ENCODE measurements at regions not wholly inside any gene's neighbourhood (a gene's known extent, or its start where the extent isn't known, plus 50 kb on each side); places are given as distances from the start of the nearest gene placed in this dataset.
A peak's percentile ranks its signal among the peaks of the same experiment; 100 is the strongest.

- no peak for DNase-seq
Measured at GRCh38 chr4:23741681-23742191, 148.1 kb downstream of the PPARGC1A start.

- no peak for DNase-seq
Measured at GRCh38 chr4:23737571-23737970, 152.3 kb downstream of the PPARGC1A start.

GRCh38 chr4:23736466-23736865 lies 153.4 kb downstream of the PPARGC1A start:
- no peak for DNase-seq

GRCh38 chr4:23734000-23734399 lies 155.8 kb downstream of the PPARGC1A start:
- DNase-seq: no peak

- no peak for DNase-seq
Measured at GRCh38 chr4:23733476-23733875, 156.4 kb downstream of the PPARGC1A start.

GRCh38 chr4:23730998-23731397 lies 158.8 kb downstream of the PPARGC1A start:
- DNase-seq: no peak

GRCh38 chr4:23728971-23729370 lies 160.9 kb downstream of the PPARGC1A start:
- DNase-seq: no peak

- DNase-seq: no peak
Measured at GRCh38 chr4:23728393-23728792, 161.5 kb downstream of the PPARGC1A start.

GRCh38 chr4:23720556-23720955 lies 169.3 kb downstream of the PPARGC1A start:
- DNase-seq: no peak

GRCh38 chr4:23718435-23718834 lies 171.4 kb downstream of the PPARGC1A start:
- DNase-seq: no peak

- peak; percentile 4 for DNase-seq
Measured at GRCh38 chr4:23717528-23718248, 172.2 kb downstream of the PPARGC1A start.

GRCh38 chr4:23710298-23710697 lies 179.5 kb downstream of the PPARGC1A start:
- no peak for DNase-seq

GRCh38 chr4:23707652-23708026 lies 182.2 kb downstream of the PPARGC1A start:
- DNase-seq: no peak

GRCh38 chr4:23706972-23707651 lies 182.7 kb downstream of the PPARGC1A start:
- no peak for DNase-seq

GRCh38 chr4:23700197-23700596 lies 189.7 kb downstream of the PPARGC1A start:
- DNase-seq: no peak

- no peak for DNase-seq
Measured at GRCh38 chr4:23697722-23698121, 192.1 kb downstream of the PPARGC1A start.

- DNase-seq: no peak
Measured at GRCh38 chr4:23697001-23697528, 192.8 kb downstream of the PPARGC1A start.

GRCh38 chr4:23686169-23686897 lies 203.5 kb downstream of the PPARGC1A start:
- DNase-seq: no peak

GRCh38 chr4:23685471-23685870 lies 204.4 kb downstream of the PPARGC1A start:
- DNase-seq: no peak

- no peak for DNase-seq
Measured at GRCh38 chr4:23680671-23681518, 209.0 kb downstream of the PPARGC1A start.

GRCh38 chr4:23674694-23675093 lies 215.2 kb downstream of the PPARGC1A start:
- DNase-seq: no peak

- DNase-seq: no peak
Measured at GRCh38 chr4:23667659-23668058, 222.2 kb downstream of the PPARGC1A start.

All from RPMI8226 (cell line).